ENCODE measurements at regions not wholly inside any gene's neighbourhood (a gene's known extent, or its start where the extent isn't known, plus 50 kb on each side); places are given as distances from the start of the nearest gene placed in this dataset.

GRCh38 chr1:38628241-38628640 is 231.3 kb downstream of the RRAGC start:
- DNase-seq (ENCODE audit: low spot score) = no peak
- in situ Hi-C loops (cut with HindIII; ENCODE audit: low sequenced_read_pairs) = no loop called here

DNA sequence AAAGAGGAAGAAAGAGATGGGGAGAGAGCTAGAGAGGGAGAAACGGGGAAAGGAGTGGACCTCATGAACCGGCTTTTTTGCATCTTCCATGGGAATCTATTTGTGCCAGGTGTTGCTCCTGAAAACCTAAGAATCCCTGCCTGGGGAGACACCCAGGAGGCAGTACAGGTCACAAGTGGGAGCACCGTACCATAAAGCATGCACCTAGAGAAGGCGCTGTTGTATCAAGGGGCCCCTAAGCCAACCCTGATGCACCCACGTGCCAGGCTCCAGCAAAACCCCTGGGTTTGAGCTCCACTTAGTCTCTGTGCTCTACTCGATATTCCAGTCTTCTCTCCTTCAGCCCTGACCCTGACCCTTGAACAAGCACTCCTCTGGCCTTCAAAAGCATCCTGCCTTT is 233.6 kb downstream of the RRAGC start:
- DNase-seq (ENCODE audit: low spot score) = no peak
- in situ Hi-C loops (cut with HindIII; ENCODE audit: low sequenced_read_pairs) = no loop called here

DNA sequence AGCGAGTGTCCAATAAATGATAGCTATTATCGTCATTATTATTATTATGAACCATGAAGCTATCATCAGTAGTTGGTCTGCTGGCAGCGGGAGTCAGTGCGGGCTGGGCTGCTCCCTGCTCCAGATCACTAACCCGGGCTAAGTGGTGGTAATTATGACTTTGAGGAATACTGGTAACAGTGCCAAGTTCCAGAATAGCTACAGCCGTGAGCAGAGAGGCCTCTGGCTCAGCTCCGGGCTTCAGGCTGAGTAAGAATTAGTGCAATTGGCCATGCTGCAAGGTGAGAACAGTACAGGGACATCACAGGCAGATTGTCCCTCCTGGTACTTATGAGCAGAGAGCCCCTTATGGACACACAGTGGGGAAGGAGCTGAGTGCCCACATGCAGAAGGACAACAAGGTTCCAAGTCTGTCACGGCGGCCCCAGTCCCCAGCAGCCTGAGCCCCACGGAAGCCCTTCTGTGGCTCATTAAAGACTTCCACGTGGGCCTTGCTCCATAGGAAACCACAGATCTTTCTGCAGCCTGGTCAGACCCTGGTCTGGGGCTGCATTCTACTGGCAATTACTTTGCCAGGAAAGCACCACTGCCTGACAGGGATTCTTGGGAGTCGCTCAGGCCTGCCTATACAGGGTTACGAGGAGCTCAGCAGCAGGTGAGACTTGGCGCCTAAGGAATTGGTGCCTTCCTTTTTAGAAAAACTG is 235.1 kb downstream of the RRAGC start:
- in situ Hi-C loops (cut with HindIII; ENCODE audit: low sequenced_read_pairs) = no loop called here
- DNase-seq (ENCODE audit: low spot score) = peak; percentile 57

- in situ Hi-C loops (cut with HindIII; ENCODE audit: low sequenced_read_pairs) = no loop called here
- DNase-seq (ENCODE audit: low spot score) = no peak
These were observed 236.0 kb downstream of the RRAGC start for GRCh38 chr1:38623529-38623928.

DNA sequence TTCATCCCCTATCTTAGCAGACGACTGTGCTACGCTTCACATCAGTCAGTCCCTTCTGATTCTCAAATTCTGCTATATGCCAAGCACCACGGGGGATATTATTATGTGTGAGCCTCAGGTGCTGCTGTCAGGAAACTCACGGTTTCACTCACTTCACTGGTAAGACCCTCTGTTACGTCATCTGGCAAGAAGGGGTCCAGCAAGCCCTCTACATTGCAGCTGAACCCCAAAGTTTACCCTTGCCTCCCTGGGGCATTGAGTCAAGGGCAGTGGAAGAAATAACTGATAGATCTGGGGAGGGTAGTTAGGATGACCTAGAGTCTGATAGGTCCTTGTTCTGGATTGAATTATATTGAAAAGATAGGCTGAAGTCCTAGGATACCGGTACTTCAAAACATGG is 237.4 kb downstream of the RRAGC start:
- in situ Hi-C loops (cut with HindIII; ENCODE audit: low sequenced_read_pairs) = no loop called here
- DNase-seq (ENCODE audit: low spot score) = no peak

DNA sequence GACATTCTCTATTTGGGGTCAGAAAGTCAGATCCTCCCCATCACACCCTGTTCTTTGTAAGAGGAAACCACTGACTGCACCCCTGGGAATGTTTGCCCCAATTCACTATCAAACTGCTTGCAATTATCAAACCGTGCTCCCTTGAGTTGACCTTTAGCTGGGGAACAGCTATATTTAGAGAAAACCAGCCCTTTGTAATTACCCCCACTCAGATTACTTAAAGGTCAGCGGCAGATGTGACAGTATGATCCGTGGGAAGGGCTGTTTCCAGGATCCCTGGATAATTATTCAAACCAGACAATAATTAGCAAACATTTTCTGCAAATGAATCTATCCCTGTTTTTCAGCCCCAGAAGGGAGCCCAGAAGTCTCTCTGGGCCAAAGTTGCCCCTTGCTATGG is 242.7 kb downstream of the RRAGC start:
- no peak for DNase-seq (ENCODE audit: low spot score)
- in situ Hi-C loops (cut with HindIII; ENCODE audit: low sequenced_read_pairs) = no loop called here

- in situ Hi-C loops (cut with HindIII; ENCODE audit: low sequenced_read_pairs) = no loop called here
- DNase-seq (ENCODE audit: low spot score) = no peak
These were observed 243.9 kb downstream of the RRAGC start for GRCh38 chr1:38615680-38616079.

DNA sequence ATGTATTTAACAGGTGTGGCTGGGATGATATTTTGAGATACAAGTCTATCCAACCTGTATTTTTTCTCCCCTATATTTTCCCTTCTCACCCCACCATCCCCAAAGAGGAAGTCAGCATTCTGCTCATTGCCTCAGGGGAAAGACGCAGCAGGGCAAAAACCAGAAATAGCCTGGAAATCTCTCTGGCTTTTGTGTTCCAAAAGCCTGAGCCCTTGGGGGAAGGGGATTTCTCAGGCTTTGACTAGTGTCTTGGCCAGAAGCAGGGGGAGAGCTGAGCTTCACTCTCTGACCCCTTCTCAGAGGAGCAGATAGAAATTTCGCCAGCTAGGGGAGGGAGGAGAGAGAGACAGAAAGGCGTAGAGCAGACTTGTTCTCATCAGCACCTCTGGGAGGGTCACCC is 244.7 kb downstream of the RRAGC start:
- in situ Hi-C loops (cut with HindIII; ENCODE audit: low sequenced_read_pairs) = no loop called here
- no peak for DNase-seq (ENCODE audit: low spot score)

- in situ Hi-C loops (cut with HindIII; ENCODE audit: low sequenced_read_pairs) = no loop called here
- no peak for DNase-seq (ENCODE audit: low spot score)
These were observed 245.6 kb downstream of the RRAGC start for GRCh38 chr1:38613996-38614395.

- DNase-seq (ENCODE audit: low spot score) = no peak
- in situ Hi-C loops (cut with HindIII; ENCODE audit: low sequenced_read_pairs) = no loop called here
These were observed 246.6 kb downstream of the RRAGC start for GRCh38 chr1:38612951-38613350.

DNA sequence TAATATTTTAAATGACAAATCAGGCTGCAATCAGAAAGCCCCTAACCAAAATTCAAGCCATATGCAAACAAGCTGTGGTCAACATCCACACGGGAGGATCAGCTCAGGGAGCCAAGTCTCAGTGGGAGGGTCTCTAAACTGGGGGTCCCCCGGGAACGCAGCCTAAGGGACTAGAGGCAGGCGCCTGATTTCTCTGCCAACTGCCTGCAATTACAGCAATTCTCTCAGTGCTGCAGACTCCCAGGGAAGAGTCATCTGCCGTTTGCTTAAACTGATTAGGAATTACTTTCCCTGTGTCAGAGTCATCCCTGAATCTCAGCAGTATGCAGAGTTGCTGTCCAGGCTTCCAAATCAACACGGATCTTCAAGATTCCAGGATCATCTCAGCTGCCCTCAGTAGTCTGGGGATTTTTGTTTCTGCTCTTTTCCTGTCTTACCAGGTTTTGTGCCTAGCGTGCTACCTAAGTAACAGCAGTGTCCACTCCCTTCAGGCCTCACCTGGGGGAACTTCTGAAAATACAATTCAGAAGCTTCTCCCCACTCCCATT is 247.8 kb downstream of the RRAGC start:
- in situ Hi-C loops (cut with HindIII; ENCODE audit: low sequenced_read_pairs) = no loop called here
- no peak for DNase-seq (ENCODE audit: low spot score)

DNA sequence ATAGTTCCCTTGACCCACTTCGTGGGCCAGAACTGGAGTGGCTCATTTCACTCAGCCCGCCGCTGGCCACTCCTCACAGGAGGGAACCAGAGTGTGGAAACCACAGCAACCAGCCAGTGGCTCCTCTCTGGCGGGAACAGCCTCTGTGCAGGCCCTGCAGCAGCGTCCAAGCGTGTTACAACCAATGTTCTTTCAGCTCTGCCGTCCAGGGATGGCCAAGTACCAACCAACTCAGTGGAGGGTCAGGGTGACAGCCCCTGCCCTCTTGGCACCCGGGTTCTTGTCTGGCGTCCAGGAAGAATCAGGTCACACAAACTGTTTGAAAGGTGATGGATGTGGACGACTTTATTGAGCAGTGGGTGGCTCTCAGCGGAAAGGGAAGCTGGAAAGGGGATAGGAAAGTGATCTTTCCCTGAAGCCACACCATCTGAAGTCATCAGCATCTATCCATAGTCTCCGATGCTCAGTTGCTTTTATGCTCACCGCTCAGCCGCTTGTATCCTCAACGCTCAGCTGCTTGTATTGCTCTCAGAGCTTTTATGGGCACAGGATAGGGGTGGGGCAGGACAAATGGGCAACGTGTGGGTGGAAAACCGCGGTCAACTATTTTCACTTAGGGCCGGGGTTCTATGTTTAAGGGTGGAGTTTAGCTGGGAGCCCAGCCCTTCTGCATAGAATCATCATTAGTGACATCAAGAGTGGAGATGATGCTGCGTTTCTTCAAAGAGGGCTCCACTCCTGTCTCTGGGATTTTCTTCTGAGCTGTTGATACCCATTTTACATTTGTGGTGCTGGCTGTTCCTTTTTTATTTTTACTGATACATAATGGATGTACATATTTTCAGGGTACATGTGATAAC is 250.2 kb downstream of the RRAGC start:
- no peak for DNase-seq (ENCODE audit: low spot score)
- in situ Hi-C loops (cut with HindIII; ENCODE audit: low sequenced_read_pairs) = no loop called here

DNA sequence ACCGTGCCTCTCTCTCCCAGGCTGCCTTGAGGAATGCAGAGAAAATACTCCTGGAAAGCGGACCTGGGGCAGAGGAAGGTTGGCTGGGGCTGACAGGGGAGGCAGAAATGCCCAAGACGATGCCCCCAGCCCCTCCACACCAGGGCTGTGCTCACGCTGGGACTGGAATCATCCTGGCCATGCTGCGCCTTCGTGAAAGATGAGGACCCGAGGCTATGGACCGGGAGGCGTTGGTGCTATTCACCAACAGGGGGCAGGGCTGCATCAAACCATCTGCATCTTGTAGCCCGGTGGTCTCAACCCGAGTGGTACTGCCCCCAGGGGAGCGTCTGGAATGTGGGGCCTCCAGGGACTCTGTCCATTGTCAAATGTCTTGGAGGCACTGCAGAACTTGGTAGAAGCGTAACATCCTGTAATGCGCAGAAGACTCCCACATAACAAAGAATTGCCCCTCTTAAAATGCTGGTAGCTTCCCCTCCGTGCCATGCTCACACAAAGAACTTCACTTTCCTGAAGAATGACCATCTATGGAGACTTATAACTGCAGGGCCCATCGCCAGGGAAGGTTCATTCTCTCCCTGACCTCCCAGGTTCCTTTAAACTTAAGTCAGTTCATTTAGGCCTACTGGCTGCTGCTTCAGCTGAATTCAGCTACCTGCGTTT is 251.2 kb downstream of the RRAGC start:
- in situ Hi-C loops (cut with HindIII; ENCODE audit: low sequenced_read_pairs) = no loop called here
- no peak for DNase-seq (ENCODE audit: low spot score)

DNA sequence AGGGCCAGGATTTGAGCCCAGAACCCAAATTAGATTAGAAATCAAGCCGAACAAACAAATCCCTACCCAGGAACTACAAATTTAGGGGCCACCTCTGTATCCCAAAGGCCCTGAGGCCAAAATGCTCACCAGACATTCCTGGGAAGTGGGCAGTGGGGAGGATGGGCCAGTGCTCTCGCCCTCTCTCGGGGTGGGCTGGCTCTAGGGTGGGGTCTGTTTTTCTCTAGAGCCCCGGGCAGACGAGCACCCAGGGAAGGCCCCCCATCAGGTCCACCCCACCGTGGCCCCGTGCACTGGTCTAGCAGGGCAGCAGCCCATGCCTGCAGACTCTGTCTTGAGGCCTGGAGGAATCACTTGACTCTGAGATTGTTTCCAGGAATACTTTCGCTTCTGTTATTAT is 252.0 kb downstream of the RRAGC start:
- in situ Hi-C loops (cut with HindIII; ENCODE audit: low sequenced_read_pairs) = no loop called here
- DNase-seq (ENCODE audit: low spot score) = no peak

DNA sequence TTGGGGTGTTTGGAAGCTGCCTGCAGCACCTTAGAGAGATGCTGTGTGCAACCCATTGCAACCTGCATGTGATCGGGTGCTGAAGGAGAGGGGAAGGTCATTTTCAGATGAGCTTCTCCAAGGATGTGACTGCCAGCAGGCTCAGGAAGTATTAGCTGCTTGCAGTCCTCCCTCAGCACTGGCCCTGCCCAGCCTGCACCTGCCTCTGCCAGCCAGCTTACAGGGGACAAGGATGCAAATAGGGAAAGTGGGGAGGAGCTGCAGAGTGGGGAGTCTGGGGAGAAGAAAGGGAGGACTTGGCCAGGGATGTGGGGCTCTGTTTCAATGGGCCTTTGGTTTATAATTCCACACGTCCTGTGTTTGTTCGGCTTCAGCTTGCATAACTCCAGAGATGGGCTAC is 254.5 kb downstream of the RRAGC start:
- in situ Hi-C loops (cut with HindIII; ENCODE audit: low sequenced_read_pairs) = no loop called here
- no peak for DNase-seq (ENCODE audit: low spot score)

DNA sequence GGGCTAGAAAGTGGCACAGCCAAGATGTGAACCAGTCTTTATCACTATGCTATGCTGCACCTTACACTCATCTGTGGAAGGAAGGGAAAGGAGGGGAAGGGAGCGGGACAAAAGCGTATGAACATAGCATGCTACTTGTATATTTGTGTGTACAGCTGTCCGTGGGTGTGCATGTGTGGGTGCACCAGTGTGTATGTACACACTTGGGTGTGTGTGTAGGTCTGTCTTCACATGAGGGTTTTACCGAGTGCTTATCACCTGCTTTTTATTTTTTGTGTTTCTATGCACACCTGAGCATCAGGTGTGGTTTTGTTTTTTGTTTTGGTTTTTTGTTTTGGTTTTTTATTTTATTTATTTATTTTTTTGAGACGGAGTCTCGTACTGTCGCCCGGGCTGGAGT is 255.7 kb downstream of the RRAGC start:
- no peak for DNase-seq (ENCODE audit: low spot score)
- in situ Hi-C loops (cut with HindIII; ENCODE audit: low sequenced_read_pairs) = no loop called here

DNA sequence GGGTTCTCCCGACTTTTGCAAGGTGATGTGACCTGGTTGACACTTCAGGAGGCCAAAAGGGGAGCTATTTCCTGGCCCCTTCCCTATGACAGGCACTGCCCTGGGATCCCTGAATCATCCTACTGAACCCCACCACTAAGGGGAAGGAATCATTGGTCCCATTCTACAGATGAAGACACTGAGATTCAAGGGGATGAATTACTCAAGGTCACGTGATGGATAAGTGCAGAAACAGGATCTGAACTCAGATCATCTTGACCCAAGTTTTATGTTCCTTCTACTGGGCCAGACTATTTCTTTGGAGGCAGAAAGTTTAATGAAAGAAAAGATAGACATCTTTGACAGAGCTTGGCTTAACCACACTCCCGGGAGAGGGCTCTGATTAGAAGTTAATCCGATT is 258.7 kb downstream of the RRAGC start:
- DNase-seq (ENCODE audit: low spot score) = no peak
- in situ Hi-C loops (cut with HindIII; ENCODE audit: low sequenced_read_pairs) = no loop called here

GRCh38 chr1:38600286-38600685 is 259.3 kb downstream of the RRAGC start:
- in situ Hi-C loops (cut with HindIII; ENCODE audit: low sequenced_read_pairs) = no loop called here
- DNase-seq (ENCODE audit: low spot score) = no peak

- in situ Hi-C loops (cut with HindIII; ENCODE audit: low sequenced_read_pairs) = no loop called here
These were observed 261.5 kb downstream of the RRAGC start for GRCh38 chr1:38598118-38598517.

DNA sequence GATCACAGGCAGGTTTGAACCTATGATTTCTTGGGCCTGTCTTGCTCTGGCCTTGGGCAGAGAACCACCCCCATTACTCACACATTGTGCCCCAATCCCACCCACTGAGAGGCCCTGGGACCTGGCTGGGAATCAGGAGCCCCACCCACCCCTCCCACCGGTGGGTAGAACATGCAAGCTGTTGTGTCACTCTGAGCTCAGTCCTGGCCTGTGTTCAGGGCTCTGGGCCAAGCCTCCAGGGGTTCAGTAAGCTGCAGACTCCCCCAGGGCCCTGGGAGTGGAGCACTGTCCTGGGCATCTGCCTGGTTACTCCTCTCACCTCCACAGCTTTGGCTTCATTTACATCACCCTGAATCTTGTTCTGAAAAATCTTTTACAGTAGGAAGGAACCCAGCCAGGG is 270.5 kb downstream of the RRAGC start:
- in situ Hi-C loops (cut with HindIII; ENCODE audit: low sequenced_read_pairs) = no loop called here
- no peak for DNase-seq (ENCODE audit: low spot score)

More at GRCh38 chr1:38598118-38598517, 261.5 kb downstream of the RRAGC start:
- no peak for DNase-seq (ENCODE audit: low spot score)
